ENCODE measurements at regions not wholly inside any gene's neighbourhood (a gene's known extent, or its start where the extent isn't known, plus 50 kb on each side); places are given as distances from the start of the nearest gene placed in this dataset.

DNA sequence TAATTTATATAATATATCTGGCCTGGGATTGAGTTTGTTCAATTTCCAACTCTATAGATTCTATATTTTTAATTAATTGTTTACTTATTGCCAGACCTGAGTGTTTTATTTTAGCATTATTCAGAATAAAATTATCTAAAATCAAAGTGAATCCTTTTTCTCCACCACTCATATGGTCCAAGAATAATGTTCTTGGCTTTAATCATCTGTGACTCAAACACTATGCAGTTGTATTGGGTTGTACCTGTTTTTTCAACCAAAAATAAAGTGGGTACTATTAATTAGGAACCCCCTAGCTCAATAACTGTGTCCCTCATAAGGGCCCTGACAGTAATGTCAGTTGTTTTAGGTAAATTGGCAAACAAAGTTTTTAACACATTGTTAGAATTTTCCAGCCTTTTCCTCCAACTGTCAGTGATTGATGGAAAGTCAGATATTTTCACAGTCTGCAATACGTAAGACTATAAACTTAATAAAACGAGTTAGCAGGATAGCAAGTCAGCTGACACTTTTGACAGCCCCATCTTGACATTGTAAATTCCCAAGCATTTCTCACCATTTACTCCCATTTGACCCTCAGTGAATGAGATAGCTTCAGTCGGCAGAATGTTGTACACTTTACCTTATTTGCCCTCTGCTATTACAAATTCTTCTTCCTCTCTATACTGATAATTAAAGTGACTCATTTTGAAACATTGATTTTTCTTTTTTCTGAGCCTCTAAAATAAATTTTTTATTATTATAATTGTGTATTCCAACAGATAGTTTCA is 587.4 kb downstream of the METTL4 start:
- DNase-seq = no peak

- no peak for DNase-seq
These were observed 577.4 kb downstream of the METTL4 start for GRCh38 chr18:1993866-1994265.

- DNase-seq = no peak
These were observed 576.8 kb downstream of the METTL4 start for GRCh38 chr18:1994471-1994870.

- DNase-seq = no peak
These were observed 576.2 kb downstream of the METTL4 start for GRCh38 chr18:1995041-1995612.

DNA sequence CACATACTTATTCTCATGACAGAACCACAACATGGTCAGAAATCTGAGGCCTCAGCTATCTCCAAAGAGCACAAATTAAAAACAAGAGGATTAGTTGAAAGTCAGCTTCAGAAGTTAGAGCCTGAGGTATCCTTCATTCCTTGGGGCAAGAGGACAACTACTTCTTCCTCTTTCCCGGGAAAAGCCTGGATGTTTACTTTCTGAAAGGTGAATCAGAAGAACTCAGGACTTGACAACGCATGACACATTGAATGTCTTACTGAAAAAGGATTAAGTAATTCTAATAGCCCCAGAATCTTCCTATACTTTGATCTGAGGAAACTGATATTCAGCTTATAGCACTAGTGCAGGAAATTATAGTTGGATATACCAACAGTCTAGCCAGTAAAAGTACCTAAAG is 573.2 kb downstream of the METTL4 start:
- DNase-seq = no peak

DNA sequence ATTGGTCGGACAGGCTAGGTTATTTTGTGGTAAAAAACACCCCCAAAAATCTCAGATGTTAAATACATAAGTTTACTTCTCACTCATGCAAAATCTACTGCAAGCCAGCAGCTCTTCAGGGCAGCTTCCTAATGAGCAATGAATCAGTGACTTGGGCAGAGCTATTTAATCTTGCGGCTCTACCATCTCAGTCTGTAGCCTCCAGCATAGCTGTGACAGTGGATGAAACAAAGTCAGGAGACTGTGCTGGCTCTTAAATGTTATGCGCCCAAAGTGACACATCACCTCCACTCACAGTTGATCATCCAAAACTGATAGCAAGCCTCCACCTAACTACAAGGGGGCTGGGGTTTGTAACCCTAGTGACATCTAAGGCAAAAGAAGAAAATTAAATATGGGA is 571.9 kb downstream of the METTL4 start:
- DNase-seq = no peak

- no peak for DNase-seq
These were observed 569.2 kb downstream of the METTL4 start for GRCh38 chr18:2002151-2002550.

- DNase-seq = no peak
These were observed 568.7 kb downstream of the METTL4 start for GRCh38 chr18:2002604-2003003.

- DNase-seq = no peak
These were observed 561.2 kb downstream of the METTL4 start for GRCh38 chr18:2009942-2010697.

DNA sequence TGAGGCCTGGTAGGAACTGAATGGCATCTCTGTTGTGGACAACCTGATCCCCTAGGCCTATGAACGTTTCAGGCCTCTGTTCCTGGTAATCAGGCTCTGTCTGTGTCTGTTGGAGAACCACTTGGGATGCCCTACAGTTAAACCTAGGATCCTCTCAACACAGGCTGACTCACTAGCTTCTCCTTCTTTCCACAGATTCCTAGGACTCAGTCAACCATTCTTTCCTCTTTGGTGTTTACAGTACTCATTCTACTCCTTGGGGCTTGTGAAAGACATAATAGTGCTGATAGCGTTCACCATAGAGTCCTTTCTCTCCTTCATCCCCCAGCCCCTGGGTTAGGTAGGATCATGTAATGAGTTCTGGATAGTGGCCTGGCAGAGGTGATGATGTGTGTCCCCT is 544.3 kb downstream of the METTL4 start:
- DNase-seq = no peak

DNA sequence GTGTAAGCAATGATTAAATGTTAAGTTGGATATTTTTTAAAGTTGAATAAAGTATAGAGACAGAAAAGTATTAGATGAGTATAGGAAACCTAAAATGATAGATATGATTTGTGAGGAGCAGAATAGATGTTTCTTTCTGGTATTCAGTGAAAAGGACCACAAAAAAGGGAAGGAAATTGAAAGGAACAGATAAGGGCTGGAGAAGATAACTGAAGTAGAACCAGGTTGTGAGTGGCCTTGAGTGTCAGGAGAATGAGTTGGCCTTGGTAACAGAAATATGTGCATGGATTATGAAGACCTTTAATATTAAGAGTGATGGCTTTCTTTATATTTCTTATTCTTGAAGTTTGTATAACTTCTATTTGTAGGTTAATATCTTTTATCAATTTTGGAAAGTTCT is 543.5 kb downstream of the METTL4 start:
- no peak for DNase-seq

- no peak for DNase-seq
These were observed 542.3 kb downstream of the METTL4 start for GRCh38 chr18:2028986-2029385.

DNA sequence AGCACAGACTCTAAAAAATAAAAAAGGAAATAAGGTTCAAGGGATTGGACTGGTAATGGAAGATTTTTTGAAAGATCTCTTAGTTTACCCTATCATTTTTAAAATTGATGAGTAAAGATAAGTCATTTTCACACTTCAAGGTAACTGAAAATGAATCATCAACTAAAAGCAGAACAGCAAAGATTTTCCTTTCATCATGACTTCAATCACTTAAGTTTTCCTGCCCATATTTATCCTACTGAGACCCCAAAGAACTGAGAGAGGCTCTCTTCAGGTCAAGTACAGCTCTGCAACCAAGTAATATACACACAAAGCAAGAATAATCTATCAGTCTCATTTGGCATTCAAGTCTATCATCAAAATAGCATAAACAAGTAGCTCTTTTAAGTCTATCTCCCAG is 540.7 kb downstream of the METTL4 start:
- DNase-seq = no peak

- no peak for DNase-seq
These were observed 539.3 kb downstream of the METTL4 start for GRCh38 chr18:2032036-2032435.

- DNase-seq = no peak
These were observed 536.2 kb downstream of the METTL4 start for GRCh38 chr18:2035056-2035455.

GRCh38 chr18:2036086-2036485 is 535.2 kb downstream of the METTL4 start:
- no peak for DNase-seq

DNA sequence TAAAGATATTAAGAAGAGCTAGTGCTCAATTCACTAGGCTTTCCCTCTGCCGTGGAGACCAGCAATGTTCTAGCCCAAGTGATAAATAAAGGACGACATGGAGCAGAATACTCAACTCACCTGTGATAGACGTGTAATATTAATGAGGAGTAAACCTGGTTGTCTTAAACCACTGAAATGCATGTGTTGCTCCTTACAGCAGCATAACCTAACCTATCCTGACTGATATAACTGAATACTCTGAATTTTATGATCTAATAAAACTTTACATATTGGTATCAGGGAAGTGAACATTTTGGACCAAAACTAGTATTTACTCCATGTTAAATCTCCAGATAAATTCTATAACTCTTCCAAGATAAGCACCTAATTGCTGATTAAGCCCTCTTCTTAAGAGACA is 531.0 kb downstream of the METTL4 start:
- DNase-seq = no peak

GRCh38 chr18:2049986-2050385 is 521.3 kb downstream of the METTL4 start:
- DNase-seq = no peak

GRCh38 chr18:2050702-2051201 is 520.6 kb downstream of the METTL4 start:
- no peak for DNase-seq

- no peak for DNase-seq
These were observed 517.7 kb downstream of the METTL4 start for GRCh38 chr18:2053490-2054089.

DNA sequence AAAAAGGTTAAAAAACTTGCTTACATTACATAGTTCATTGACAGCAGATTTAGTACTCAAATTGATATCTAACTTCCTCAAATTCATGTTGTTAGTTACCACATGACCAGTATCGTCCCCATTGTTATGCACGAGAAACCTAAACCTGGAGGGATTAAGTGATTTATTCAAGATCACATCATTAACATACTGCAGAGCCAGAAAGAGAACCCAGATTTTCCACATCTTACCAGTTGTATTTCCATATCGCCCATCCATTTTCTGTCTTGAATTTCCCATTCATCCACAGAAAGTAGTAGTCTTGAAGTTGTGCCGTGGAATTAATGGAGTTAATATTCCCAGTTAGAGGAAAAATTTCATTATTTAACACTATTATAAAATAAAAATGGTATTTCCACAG is 512.0 kb downstream of the METTL4 start:
- no peak for DNase-seq

DNA sequence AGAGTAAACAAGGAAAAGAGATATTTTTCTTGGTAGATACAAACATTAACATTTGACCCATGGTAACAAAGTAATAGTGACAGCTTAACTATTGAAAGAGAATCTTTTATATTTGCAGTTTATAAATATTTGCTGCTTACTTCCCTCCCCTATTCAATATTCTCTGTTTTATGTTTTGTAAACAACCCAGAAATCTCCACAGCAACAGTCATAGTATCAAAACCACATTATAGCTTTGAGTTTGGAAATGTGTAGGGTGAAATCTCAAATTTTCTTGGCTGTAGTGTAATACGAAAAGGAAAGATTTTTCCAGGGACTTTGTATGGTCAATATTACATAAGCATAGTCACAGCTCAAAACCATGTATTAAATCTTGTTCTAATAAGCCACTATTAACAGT is 511.2 kb downstream of the METTL4 start:
- no peak for DNase-seq

GRCh38 chr18:2070631-2071030 is 500.7 kb downstream of the METTL4 start:
- DNase-seq = no peak

DNA sequence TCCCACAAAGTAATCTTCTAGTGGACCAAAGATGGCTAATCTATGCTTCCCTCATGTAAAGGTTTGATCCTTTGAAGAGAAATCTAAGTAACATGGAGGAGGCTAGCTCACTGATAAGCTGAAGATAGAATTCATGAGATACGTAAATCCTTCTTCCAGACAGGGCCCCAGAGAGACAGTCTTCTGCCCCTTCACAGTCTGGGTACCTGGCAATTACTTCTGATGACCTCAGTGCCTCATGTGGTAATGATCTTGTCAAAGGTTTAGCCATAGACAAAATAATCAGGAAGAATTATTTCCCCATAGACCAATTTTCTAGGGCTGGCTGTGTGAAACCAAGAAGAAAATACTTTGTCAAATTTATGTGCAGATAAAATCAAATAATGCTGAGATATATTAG is 495.8 kb downstream of the METTL4 start:
- no peak for DNase-seq

All from NCI-H526 (cell line).